Fibroblast of lung (primary cell): ENCODE measurements at regions not wholly inside any gene's neighbourhood (a gene's known extent, or its start where the extent isn't known, plus 50 kb on each side); places are given as distances from the start of the nearest gene placed in this dataset.

Experiments
- CTCF ChIP-seq, 2 donors: IDR thresholded peaks in 1 of 2; conservative IDR thresholded peaks in 1 of 2; 1 replicate in 1 of 2; 2 replicates in 1 of 2; pipeline ENCODE4 v1.5.1; 2011 to 2012; ENCODE audit warnings: low read length in 2 of 2, control low read depth in 1 of 2, inconsistent platforms in 1 of 2, low read depth in 1 of 2, mild to moderate bottlenecking in 1 of 2
- EZH2 ChIP-seq: IDR thresholded peaks from 2 replicates; pipeline ENCODE4 v1.5.1; 2012; ENCODE audit warnings: low read length, control low read depth, mild to moderate bottlenecking; ENCODE audit errors: missing control alignments

GRCh38 chr12:78403681-78404080 lies 460.9 kb upstream of the SYT1 start:
- TF ChIP-seq CTCF (conservative IDR thresholded peaks at IDR 0.05 in 1 of 2, IDR thresholded peaks at IDR 0.05 in 1 of 2; ENCODE audit: low read depth in 1 of 2, low read length in 2 of 2) = no peak
- no peak for TF ChIP-seq EZH2
